Stimulated activated CD8-positive, alpha-beta memory T cell treated with anti-CD3 and anti-CD28 coated beads, Interleukin-12 subunit alpha, Interleukin-12 subunit beta, amount 100 ng/mL, for 24 hours (primary cell): ENCODE measurements at regions not wholly inside any gene's neighbourhood (a gene's known extent, or its start where the extent isn't known, plus 50 kb on each side); places are given as distances from the start of the nearest gene placed in this dataset.
"Not testable (repeated sequence)": the region's sequence is repeated elsewhere in the genome, so short reads cannot be mapped to it uniquely, and the experiment has no call there.

ENCODE experiments used
- DNase-seq: peaks from one replicate; pipeline ENCODE4 v3.0.0-alpha.2; 2020; ENCODE audit errors: extremely low read depth

GRCh38 chr2:71923143-71923525 lies 224.5 kb downstream of the CYP26B1 start:
- DNase-seq = no peak

- DNase-seq = no peak
These were observed 225.0 kb downstream of the CYP26B1 start for GRCh38 chr2:71922499-71923142.

GRCh38 chr2:71922091-71922490 lies 225.6 kb downstream of the CYP26B1 start:
- DNase-seq = no peak

- DNase-seq = not testable (repeated sequence)
These were observed 226.8 kb downstream of the CYP26B1 start for GRCh38 chr2:71920819-71921218.

- DNase-seq = no peak
These were observed 228.0 kb downstream of the CYP26B1 start for GRCh38 chr2:71919708-71920107.

- DNase-seq = no peak
These were observed 237.4 kb downstream of the CYP26B1 start for GRCh38 chr2:71910277-71910676.

- no peak for DNase-seq
These were observed 238.9 kb downstream of the CYP26B1 start for GRCh38 chr2:71908798-71909197.

- DNase-seq = no peak
These were observed 240.2 kb downstream of the CYP26B1 start for GRCh38 chr2:71907503-71907902.

- no peak for DNase-seq
These were observed 241.2 kb downstream of the CYP26B1 start for GRCh38 chr2:71906357-71906973.

GRCh38 chr2:71905205-71905604 lies 242.5 kb downstream of the CYP26B1 start:
- no peak for DNase-seq

GRCh38 chr2:71903841-71904240 lies 243.8 kb downstream of the CYP26B1 start:
- DNase-seq = no peak

- no peak for DNase-seq
These were observed 246.2 kb downstream of the CYP26B1 start for GRCh38 chr2:71901466-71901865.

GRCh38 chr2:71898851-71899681 lies 248.6 kb downstream of the CYP26B1 start:
- no peak for DNase-seq

GRCh38 chr2:71898375-71898774 lies 249.3 kb downstream of the CYP26B1 start:
- DNase-seq = no peak

- DNase-seq = no peak
These were observed 249.8 kb downstream of the CYP26B1 start for GRCh38 chr2:71897836-71898235.

GRCh38 chr2:71897137-71897480 lies 250.6 kb downstream of the CYP26B1 start:
- no peak for DNase-seq

- DNase-seq = no peak
These were observed 251.1 kb downstream of the CYP26B1 start for GRCh38 chr2:71896385-71897136.

- DNase-seq = no peak
These were observed 252.1 kb downstream of the CYP26B1 start for GRCh38 chr2:71895320-71896161.

GRCh38 chr2:71894261-71894660 lies 253.4 kb downstream of the CYP26B1 start:
- no peak for DNase-seq

GRCh38 chr2:71893646-71894045 lies 254.0 kb downstream of the CYP26B1 start:
- DNase-seq = no peak

GRCh38 chr2:71892896-71893295 lies 254.8 kb downstream of the CYP26B1 start:
- DNase-seq = no peak

- DNase-seq = no peak
These were observed 255.3 kb downstream of the CYP26B1 start for GRCh38 chr2:71892423-71892730.
